GM23338 (cell line): ENCODE measurements at regions not wholly inside any gene's neighbourhood (a gene's known extent, or its start where the extent isn't known, plus 50 kb on each side); places are given as distances from the start of the nearest gene placed in this dataset.

Experiments used
- CREB1 ChIP-seq: fragments of 250-450 bp; sonication (Bioruptor Pico); IDR thresholded peaks from 2 replicates; pipeline ENCODE4 v1.5.0; 2020; ENCODE audit warnings: low read depth, mild to moderate bottlenecking, moderate library complexity
- CTCF ChIP-seq, 2 experiments: fragments of 200-600 bp in 1 of 2; sonication (generic) in 1 of 2; conservative IDR thresholded peaks; 2 replicates each; pipeline versions ENCODE4 v1.5.1 to v1.6.1; 2016 to 2017; ENCODE audit warnings: antibody characterized with exemption in 2 of 2, low read depth in 2 of 2, mild to moderate bottlenecking in 2 of 2, moderate library complexity in 1 of 2
- ETS1 ChIP-seq: IDR thresholded peaks from 2 replicates; pipeline ENCODE4 v1.6.1; 2016; ENCODE audit warnings: antibody characterized with exemption
- EZH2 ChIP-seq: fragments of 200-600 bp; sonication (generic); IDR thresholded peaks from one replicate; pipeline ENCODE4 v1.8.0; 2017; ENCODE audit warnings: antibody characterized with exemption, mild to moderate bottlenecking, low read depth; ENCODE audit not compliant: unreplicated experiment
- EZH2phosphoT487 ChIP-seq: fragments of 200-600 bp; sonication (generic); IDR thresholded peaks from one replicate; pipeline ENCODE4 v1.8.1; 2018; ENCODE audit warnings: antibody characterized with exemption; ENCODE audit not compliant: unreplicated experiment
- JUNB ChIP-seq: IDR thresholded peaks from one replicate; pipeline ENCODE4 v1.6.1; 2016; ENCODE audit warnings: antibody characterized with exemption; ENCODE audit not compliant: unreplicated experiment
- NANOG ChIP-seq: IDR thresholded peaks from 2 replicates; pipeline ENCODE4 v1.6.1; 2016; ENCODE audit warnings: antibody characterized with exemption, borderline replicate concordance
- POLR2AphosphoS5 ChIP-seq: IDR thresholded peaks from 2 replicates; pipeline ENCODE4 v1.6.1; 2016; ENCODE audit warnings: antibody characterized with exemption, low read depth
- REST ChIP-seq: IDR thresholded peaks from one replicate; pipeline ENCODE4 v1.6.1; 2018; ENCODE audit warnings: antibody characterized with exemption; ENCODE audit not compliant: unreplicated experiment
- STAT1 ChIP-seq: IDR thresholded peaks from one replicate; pipeline ENCODE4 v1.6.1; 2016; ENCODE audit warnings: antibody characterized with exemption; ENCODE audit not compliant: unreplicated experiment
- ZNF114 ChIP-seq: fragments of 250-450 bp; sonication (Bioruptor Pico); IDR thresholded peaks from 2 replicates; pipeline ENCODE4 v1.5.0; 2020; ENCODE audit warnings: mild to moderate bottlenecking, moderate library complexity
- ZNF331 ChIP-seq: fragments of 250-450 bp; sonication (Bioruptor Pico); IDR thresholded peaks from 2 replicates; pipeline ENCODE4 v1.5.0; 2020; ENCODE audit warnings: low read depth, mild to moderate bottlenecking, moderate library complexity
- ZNF462 ChIP-seq: fragments of 250-450 bp; sonication (Bioruptor Pico); IDR thresholded peaks from 2 replicates; pipeline ENCODE4 v1.5.0; 2020; ENCODE audit warnings: mild to moderate bottlenecking, moderate library complexity

GRCh38 chr17:56707312-56708219, 114.1 kb downstream of the NOG start:
- TF ChIP-seq POLR2AphosphoS5 (no peak), CTCF (conservative IDR thresholded peaks at IDR 0.05; ENCODE audit: low read depth in 2 of 2) (no peak), ETS1 (no peak), CREB1 (CRISPR knock-in tag) (peak; percentile 90), REST (no peak), ZNF331 (CRISPR knock-in tag) (no peak), EZH2 (no peak), STAT1 (no peak), JUNB (no peak), ZNF462 (no peak), NANOG (no peak), EZH2phosphoT487 (no peak), ZNF114 (no peak)
